Kidney (tissue), 13 donors: ENCODE measurements at regions not wholly inside any gene's neighbourhood (a gene's known extent, or its start where the extent isn't known, plus 50 kb on each side); places are given as distances from the start of the nearest gene placed in this dataset.

Experiments
- DNase-seq, 5 donors: peaks; one replicate each; pipeline ENCODE4 v3.0.0-alpha.2; 2013 to 2020
- FAIRE-seq: peaks from 2 replicates; lab custom pipeline; 2012; peaks lifted over from hg19 to GRCh38; lab: Jason Lieb, UNC
- H3K27ac ChIP-seq, 2 donors: one replicate each; pipeline ENCODE4 v1.7.0; 2013; ENCODE audit warnings: low read depth in 2 of 2, low read length in 2 of 2, inconsistent platforms in 1 of 2
- H3K27me3 ChIP-seq: one replicate; pipeline ENCODE4 v1.7.1; 2013; ENCODE audit warnings: low read length, inconsistent platforms; ENCODE audit not compliant: control insufficient read depth, insufficient read depth
- H3K36me3 ChIP-seq, 3 donors: one replicate each; pipeline versions ENCODE4 v1.7.0 to v1.7.1; 2013; ENCODE audit warnings: low read length in 3 of 3, control low read depth in 1 of 3, inconsistent platforms in 1 of 3; ENCODE audit not compliant: insufficient read depth in 3 of 3, control insufficient read depth in 2 of 3
- H3K4me1 ChIP-seq, 3 donors: one replicate each; pipeline versions ENCODE4 v1.7.0 to v1.7.1; 2013; ENCODE audit warnings: low read length in 3 of 3, inconsistent platforms in 1 of 3, low read depth in 1 of 3; ENCODE audit not compliant: control insufficient read depth in 2 of 3, insufficient read depth in 2 of 3
- H3K4me3 ChIP-seq, 3 donors: one replicate each; pipeline versions ENCODE4 v1.7.0 to v1.8.1; 2013; ENCODE audit warnings: low read length in 3 of 3, control low read depth in 1 of 3, inconsistent platforms in 1 of 3
- H3K9ac ChIP-seq, 3 donors: one replicate each; pipeline versions ENCODE4 v1.7.0 to v1.7.1; 2013; ENCODE audit warnings: low read length in 3 of 3, control low read depth in 1 of 3, inconsistent platforms in 1 of 3
- H3K9me3 ChIP-seq, 3 donors: one replicate each; pipeline versions ENCODE4 v1.7.0 to v1.7.1; 2013; ENCODE audit warnings: low read length in 3 of 3, control low read depth in 1 of 3, inconsistent platforms in 1 of 3; ENCODE audit not compliant: control insufficient read depth in 2 of 3, insufficient read depth in 1 of 3
- intact Hi-C: fragments of 100-400 bp; cut with DNase I; formaldehyde crosslinking; loops from one replicate; pipeline ENCODE4 v1.11.1; 2022
- TF ChIP-seq, protein P1 (sequence below): IDR thresholded peaks from 3 replicates; pipeline ENCODE4 v1.5.1; 2012; ENCODE audit warnings: mild to moderate bottlenecking, moderate library complexity, borderline replicate concordance; ENCODE audit not compliant: insufficient read depth; ENCODE audit errors: extremely low read depth
- donor health status: control.
- donor health status: control.
- donor health status: control.
- donor health status: control.
- donor health status: control.
- donor health status: DM: yes; HTN: yes; CAD: no.
- donor health status: Normal renal cell carcinoma (clear cell type).

GRCh38 chr5:135119481-135119880 lies 85.5 kb upstream of the PITX1 start:
- no peaks in the 10 kb centered on the region for H3K4me1 ChIP-seq
- intact Hi-C loops = no loop called here
- FAIRE-seq (no peak), DNase-seq (peak in 1 of 5 donors; percentile 2)
- H3K9ac ChIP-seq = no peak overlapping the region
- no peaks in the 10 kb centered on the region for H3K36me3 ChIP-seq
- H3K27ac ChIP-seq = no peak overlapping the region
- H3K27me3 ChIP-seq = no peaks in the 10 kb centered on the region
- no peaks in the 10 kb centered on the region for H3K9me3 ChIP-seq
- no peak overlapping the region for H3K4me3 ChIP-seq
- TF ChIP-seq, protein P1, sequence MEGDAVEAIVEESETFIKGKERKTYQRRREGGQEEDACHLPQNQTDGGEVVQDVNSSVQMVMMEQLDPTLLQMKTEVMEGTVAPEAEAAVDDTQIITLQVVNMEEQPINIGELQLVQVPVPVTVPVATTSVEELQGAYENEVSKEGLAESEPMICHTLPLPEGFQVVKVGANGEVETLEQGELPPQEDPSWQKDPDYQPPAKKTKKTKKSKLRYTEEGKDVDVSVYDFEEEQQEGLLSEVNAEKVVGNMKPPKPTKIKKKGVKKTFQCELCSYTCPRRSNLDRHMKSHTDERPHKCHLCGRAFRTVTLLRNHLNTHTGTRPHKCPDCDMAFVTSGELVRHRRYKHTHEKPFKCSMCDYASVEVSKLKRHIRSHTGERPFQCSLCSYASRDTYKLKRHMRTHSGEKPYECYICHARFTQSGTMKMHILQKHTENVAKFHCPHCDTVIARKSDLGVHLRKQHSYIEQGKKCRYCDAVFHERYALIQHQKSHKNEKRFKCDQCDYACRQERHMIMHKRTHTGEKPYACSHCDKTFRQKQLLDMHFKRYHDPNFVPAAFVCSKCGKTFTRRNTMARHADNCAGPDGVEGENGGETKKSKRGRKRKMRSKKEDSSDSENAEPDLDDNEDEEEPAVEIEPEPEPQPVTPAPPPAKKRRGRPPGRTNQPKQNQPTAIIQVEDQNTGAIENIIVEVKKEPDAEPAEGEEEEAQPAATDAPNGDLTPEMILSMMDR = no peak

GRCh38 chr5:135117590-135117989 lies 83.6 kb upstream of the PITX1 start:
- Histone ChIP-seq H3K27me3 (no peaks in the 10 kb centered on the region), H3K4me1 (no peaks in the 10 kb centered on the region), H3K9me3 (no peaks in the 10 kb centered on the region), H3K27ac (no peak overlapping the region), H3K36me3 (no peaks in the 10 kb centered on the region), H3K4me3 (no peak overlapping the region), H3K9ac (no peak overlapping the region)
- intact Hi-C loops = no loop called here
- TF ChIP-seq, protein P1 = no peak
- DNase-seq (peak in 1 of 5 donors; percentile 21), FAIRE-seq (no peak)

DNA sequence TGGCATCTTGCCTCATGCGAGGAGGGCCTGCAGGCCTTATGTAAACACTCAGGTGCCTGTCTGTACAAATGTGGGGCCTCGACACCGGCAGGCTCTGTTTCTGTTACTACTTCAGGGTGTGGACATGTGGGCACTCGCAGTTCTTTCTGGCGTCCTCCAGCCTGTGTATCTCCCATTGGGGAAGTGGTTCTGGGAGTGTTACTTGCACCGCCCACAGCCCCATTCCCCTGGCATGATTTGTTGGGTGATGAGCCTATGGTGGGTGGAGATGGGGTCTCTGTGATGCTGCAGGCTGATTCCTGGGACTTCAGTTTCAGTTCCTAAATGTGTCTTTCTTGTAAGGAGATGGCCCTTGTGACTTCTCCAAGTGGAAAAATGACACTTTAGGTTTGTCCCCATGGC lies 82.1 kb upstream of the PITX1 start:
- intact Hi-C loops = no loop called here
- DNase-seq (peak in 1 of 5 donors; percentile 68), FAIRE-seq (no peak)
- no peaks in the 10 kb centered on the region for H3K27me3 ChIP-seq
- H3K4me3 ChIP-seq = no peak overlapping the region
- no peak overlapping the region for H3K27ac ChIP-seq
- no peak overlapping the region for H3K9ac ChIP-seq
- H3K36me3 ChIP-seq = no peaks in the 10 kb centered on the region
- TF ChIP-seq, protein P1 = no peak
- H3K9me3 ChIP-seq = no peaks in the 10 kb centered on the region
- H3K4me1 ChIP-seq = no peaks in the 10 kb centered on the region

DNA sequence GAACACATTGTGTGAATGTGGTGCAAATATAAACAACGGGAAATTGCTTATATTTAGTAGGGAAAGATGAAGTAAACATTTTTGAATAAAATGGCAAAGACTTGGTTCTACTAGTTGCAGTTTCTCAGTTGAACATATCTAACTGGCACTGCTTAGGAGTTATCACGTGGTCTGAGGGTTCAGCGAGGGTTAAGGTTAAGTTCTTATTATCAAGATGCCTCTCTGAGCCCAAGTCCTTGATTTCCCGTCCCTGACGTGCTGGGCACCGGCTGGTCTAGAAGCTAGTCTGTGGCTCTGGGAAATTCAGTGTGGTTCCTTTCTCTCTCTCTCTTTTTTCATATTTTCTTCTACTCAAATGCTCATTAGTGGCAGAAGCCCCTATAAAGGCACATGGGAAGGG lies 81.6 kb upstream of the PITX1 start:
- no peak overlapping the region for H3K4me3 ChIP-seq
- TF ChIP-seq, protein P1 = no peak
- no peak overlapping the region for H3K27ac ChIP-seq
- no peaks in the 10 kb centered on the region for H3K36me3 ChIP-seq
- FAIRE-seq (no peak), DNase-seq (no peak)
- intact Hi-C loops = no loop called here
- H3K9ac ChIP-seq = no peak overlapping the region
- H3K9me3 ChIP-seq = no peaks in the 10 kb centered on the region
- no peaks in the 10 kb centered on the region for H3K4me1 ChIP-seq
- H3K27me3 ChIP-seq = no peaks in the 10 kb centered on the region
